Hepatocyte (in vitro differentiated cells): ENCODE measurements at regions not wholly inside any gene's neighbourhood (a gene's known extent, or its start where the extent isn't known, plus 50 kb on each side); places are given as distances from the start of the nearest gene placed in this dataset.
A peak's percentile ranks its signal among the peaks of the same experiment; 100 is the strongest.
"Not testable (repeated sequence)": the region's sequence is repeated elsewhere in the genome, so short reads cannot be mapped to it uniquely, and the experiment has no call there.

Source experiments
- DNase-seq: peaks from one replicate; pipeline ENCODE4 v3.0.0-alpha.2; 2016; ENCODE audit warnings: low spot score
- H2AFZ ChIP-seq: fragments of 200-600 bp; sonication (generic); 2 replicates; pipeline ENCODE4 v1.6.0; 2016; ENCODE audit warnings: antibody characterized with exemption, mild to moderate bottlenecking
- H3K27ac ChIP-seq: fragments of 200-600 bp; sonication (generic); 2 replicates; pipeline ENCODE4 v1.5.1; 2016; ENCODE audit warnings: mild to moderate bottlenecking
- H3K27me3 ChIP-seq: fragments of 200-600 bp; sonication (generic); 2 replicates; pipeline ENCODE4 v1.6.1; 2016
- H3K36me3 ChIP-seq: fragments of 200-600 bp; sonication (generic); replicated peaks from 2 replicates; pipeline ENCODE4 v1.5.1; 2016; ENCODE audit warnings: low read depth; ENCODE audit not compliant: insufficient read depth
- H3K4me1 ChIP-seq: fragments of 200-600 bp; sonication (generic); 2 replicates; pipeline ENCODE4 v1.5.1; 2016; ENCODE audit warnings: mild to moderate bottlenecking, moderate library complexity; ENCODE audit not compliant: insufficient read depth
- H3K4me2 ChIP-seq: fragments of 200-600 bp; sonication (generic); 2 replicates; pipeline ENCODE4 v1.6.0; 2016
- H3K4me3 ChIP-seq: fragments of 200-600 bp; sonication (generic); 2 replicates; pipeline ENCODE4 v1.5.1; 2016; ENCODE audit warnings: mild to moderate bottlenecking
- H3K79me2 ChIP-seq: fragments of 200-600 bp; sonication (generic); 2 replicates; pipeline ENCODE4 v1.6.0; 2017; ENCODE audit warnings: mild to moderate bottlenecking
- H3K9me2 ChIP-seq: fragments of 200-600 bp; sonication (generic); replicated peaks from 2 replicates; pipeline ENCODE4 v1.6.0; 2017; ENCODE audit warnings: mild to moderate bottlenecking; ENCODE audit not compliant: insufficient read depth
- H3K9me3 ChIP-seq: fragments of 200-600 bp; sonication (generic); 2 replicates; pipeline ENCODE4 v1.5.1; 2016; ENCODE audit warnings: low read depth, mild to moderate bottlenecking
- H4K20me1 ChIP-seq: fragments of 200-600 bp; sonication (generic); 2 replicates; pipeline ENCODE4 v1.6.0; 2016; ENCODE audit warnings: mild to moderate bottlenecking; ENCODE audit not compliant: insufficient read depth, poor library complexity, severe bottlenecking
- CTCF ChIP-seq: fragments of 200-600 bp; sonication (generic); IDR thresholded peaks from 2 replicates; pipeline ENCODE4 v1.5.1; 2016; ENCODE audit warnings: antibody characterized with exemption, mild to moderate bottlenecking; ENCODE audit not compliant: poor library complexity
- EZH2 ChIP-seq: fragments of 200-600 bp; sonication (generic); IDR thresholded peaks from 2 replicates; pipeline ENCODE4 v1.6.1; 2016; ENCODE audit warnings: antibody characterized with exemption, mild to moderate bottlenecking, borderline replicate concordance
- EZH2phosphoT487 ChIP-seq: fragments of 200-600 bp; sonication (generic); IDR thresholded peaks from one replicate; pipeline ENCODE4 v1.6.1; 2018; ENCODE audit warnings: antibody characterized with exemption, mild to moderate bottlenecking, low read depth, moderate library complexity; ENCODE audit not compliant: unreplicated experiment, severe bottlenecking
- WGBS: methylation state at CpG from one replicate; pipeline ENCODE4 v1.1.6; 2016; ENCODE audit warnings: low lambda C conversion rate; ENCODE audit errors: missing lambda C conversion rate; 5-methylcytosine and 5-hydroxymethylcytosine counted together

GRCh38 chr22:23418159-23418788 is 161.8 kb downstream of the IGLL1 start:
- no peak overlapping the region for H3K4me2 ChIP-seq
- H2AFZ ChIP-seq = no peak overlapping the region
- no peaks in the 10 kb centered on the region for H3K79me2 ChIP-seq
- no peaks in the 10 kb centered on the region for H3K36me3 ChIP-seq
- 73% methylated on average over 12 of the region's 12 CpGs for WGBS
- H3K9me2 ChIP-seq = no peaks in the 10 kb centered on the region
- no peak for DNase-seq
- H3K9me3 ChIP-seq = no peaks in the 10 kb centered on the region
- no peak overlapping the region for H3K4me3 ChIP-seq
- no peaks in the 10 kb centered on the region for H3K27me3 ChIP-seq
- H3K4me1 ChIP-seq = no peaks in the 10 kb centered on the region
- H4K20me1 ChIP-seq = no peaks in the 10 kb centered on the region
- TF ChIP-seq EZH2phosphoT487 (no peak), EZH2 (no peak)
- H3K27ac ChIP-seq = peak overlapping the region; percentile 59

- not testable (repeated sequence) for H3K36me3 ChIP-seq, H3K9me2 ChIP-seq, H4K20me1 ChIP-seq, H3K27me3 ChIP-seq, H3K4me2 ChIP-seq, DNase-seq, H3K4me1 ChIP-seq, H3K79me2 ChIP-seq, H2AFZ ChIP-seq, H3K4me3 ChIP-seq, H3K9me3 ChIP-seq
- 68% methylated on average over 2 of the region's 3 CpGs for WGBS
- H3K27ac ChIP-seq = peak overlapping the region; percentile 59
Measured at GRCh38 chr22:23417327-23417726, 162.8 kb downstream of the IGLL1 start.

GRCh38 chr22:23416169-23416690 is 163.9 kb downstream of the IGLL1 start:
- not testable (repeated sequence) for H3K4me3 ChIP-seq, H4K20me1 ChIP-seq, H3K27ac ChIP-seq, H3K4me2 ChIP-seq, H3K9me3 ChIP-seq, H3K27me3 ChIP-seq, H3K9me2 ChIP-seq, H3K36me3 ChIP-seq, H3K79me2 ChIP-seq, H3K4me1 ChIP-seq, DNase-seq, H2AFZ ChIP-seq
- 64% methylated on average over 6 of the region's 8 CpGs for WGBS

- Histone ChIP-seq H3K4me1 (no peaks in the 10 kb centered on the region), H3K9me3 (no peaks in the 10 kb centered on the region), H3K36me3 (no peaks in the 10 kb centered on the region), H3K27ac (no peak overlapping the region), H3K4me3 (no peak overlapping the region), H3K9me2 (no peaks in the 10 kb centered on the region), H4K20me1 (no peaks in the 10 kb centered on the region), H3K4me2 (no peak overlapping the region), H3K27me3 (no peaks in the 10 kb centered on the region), H2AFZ (no peak overlapping the region), H3K79me2 (no peaks in the 10 kb centered on the region)
- no peak for TF ChIP-seq CTCF
- TF ChIP-seq EZH2phosphoT487 = no peak
- TF ChIP-seq EZH2 = no peak
- DNase-seq = no peak
- WGBS = 61% methylated on average over 8 of the region's 8 CpGs
Measured at GRCh38 chr22:23415490-23415851, 164.6 kb downstream of the IGLL1 start.

- Histone ChIP-seq H3K4me3 (no peak overlapping the region), H3K9me2 (no peaks in the 10 kb centered on the region), H3K27ac (no peak overlapping the region), H3K79me2 (no peaks in the 10 kb centered on the region), H3K36me3 (no peaks in the 10 kb centered on the region), H3K4me2 (no peak overlapping the region), H3K4me1 (no peaks in the 10 kb centered on the region), H3K27me3 (no peaks in the 10 kb centered on the region), H3K9me3 (no peaks in the 10 kb centered on the region), H2AFZ (no peak overlapping the region), H4K20me1 (no peaks in the 10 kb centered on the region)
- WGBS = 93% methylated on average over 37 of the region's 38 CpGs
- no peak for DNase-seq
- TF ChIP-seq CTCF = no peak
- no peak for TF ChIP-seq EZH2phosphoT487
- no peak for TF ChIP-seq EZH2
Measured at GRCh38 chr22:23414727-23415489, 165.2 kb downstream of the IGLL1 start.
